ENCODE measurements at regions not wholly inside any gene's neighbourhood (a gene's known extent, or its start where the extent isn't known, plus 50 kb on each side); places are given as distances from the start of the nearest gene placed in this dataset.
"Not testable (repeated sequence)": the region's sequence is repeated elsewhere in the genome, so short reads cannot be mapped to it uniquely, and the experiment has no call there.

DNA sequence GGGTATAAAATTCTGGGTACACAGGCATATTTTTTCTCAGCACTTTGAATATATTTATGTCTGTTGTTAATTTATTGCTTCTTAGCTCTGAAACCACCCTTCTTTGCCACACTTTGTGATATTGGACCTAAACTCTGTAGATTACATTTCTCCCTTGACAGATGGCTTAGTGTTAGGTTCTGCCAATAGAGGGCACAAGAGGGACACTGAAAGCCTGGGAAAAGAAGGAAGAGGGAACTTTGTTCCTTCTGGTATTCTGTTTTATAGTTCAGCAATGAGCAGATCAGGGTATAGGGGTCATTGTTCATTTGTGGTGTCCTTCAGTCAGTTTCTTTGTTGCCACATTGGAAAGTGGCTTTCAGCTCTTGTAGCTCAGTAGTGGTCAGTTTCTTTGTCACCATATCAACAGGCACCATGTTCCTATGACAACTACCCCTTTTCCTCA is 423.5 kb upstream of the PROX1 start:
- intact Hi-C loops (cut with DNase I): loop anchor here (2.0 kb wide), 1 partner anchor 559 kb away; no protein-coding TSS in a partner anchor
- DNase-seq (ENCODE audit: low spot score): no peak

DNA sequence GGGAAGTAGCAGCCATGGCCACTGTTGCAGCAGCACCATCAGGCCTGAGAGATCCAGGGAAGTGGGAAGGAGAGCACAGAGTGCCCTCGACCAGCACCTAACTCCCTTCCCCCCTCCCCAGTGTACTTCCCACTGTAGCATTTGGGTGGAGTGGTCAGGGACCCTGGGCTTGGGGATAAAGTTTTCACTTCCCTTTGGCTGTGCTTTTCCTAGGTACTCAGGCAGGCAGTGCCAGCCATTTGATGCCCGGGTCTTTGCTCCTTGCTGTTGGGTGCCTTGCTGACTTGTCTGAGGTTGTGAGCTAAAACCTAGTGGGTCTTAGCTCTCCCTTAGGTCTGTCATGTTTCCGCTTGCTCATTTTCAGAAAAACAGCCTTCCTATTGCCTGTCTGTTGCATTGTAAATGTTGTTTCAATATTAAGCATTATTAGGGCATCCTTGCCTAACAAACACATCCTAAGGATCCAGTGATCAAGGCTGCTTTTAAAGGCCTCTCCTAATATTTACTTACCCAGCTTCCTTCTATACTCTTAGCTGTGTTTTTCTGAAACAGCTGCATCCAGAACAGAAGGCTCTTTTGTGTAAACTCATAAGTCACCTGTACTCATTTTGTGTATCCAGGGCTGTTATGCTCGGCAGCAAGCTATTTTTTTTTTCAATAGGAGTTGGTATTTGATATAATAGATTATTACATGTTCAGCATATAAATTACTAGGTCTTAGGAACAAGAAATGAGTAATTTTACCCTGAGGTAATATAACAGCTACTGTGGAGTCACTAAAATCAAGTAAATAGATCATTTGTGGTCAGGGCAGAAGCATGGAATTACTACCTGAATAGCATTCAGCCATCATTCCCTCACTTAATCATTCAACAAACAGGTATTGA is 418.6 kb upstream of the PROX1 start:
- DNase-seq (ENCODE audit: low spot score): no peak
- intact Hi-C loops (cut with DNase I): loop anchor here (5.0 kb wide), 1 partner anchor 408 kb away; no protein-coding TSS in a partner anchor

DNA sequence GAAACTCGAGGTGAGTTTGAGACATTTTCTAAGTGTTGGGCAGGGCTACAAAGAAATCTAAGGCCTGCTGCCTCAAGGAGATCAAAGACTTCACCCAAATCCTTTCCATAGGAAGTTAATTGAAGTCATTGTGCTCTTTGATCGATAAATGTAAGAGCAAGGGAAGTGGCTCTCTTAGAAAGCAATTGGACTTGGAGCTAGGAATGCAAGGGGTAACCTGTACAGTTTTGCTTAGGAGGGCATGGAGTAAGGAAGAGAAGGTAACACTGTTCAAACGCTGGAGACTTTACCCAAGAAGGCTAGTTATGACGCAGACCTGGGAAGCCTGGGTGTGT is 418.0 kb upstream of the PROX1 start:
- DNase-seq (ENCODE audit: low spot score): no peak
- intact Hi-C loops (cut with DNase I): loop anchor here (5.0 kb wide), 1 partner anchor 408 kb away; no protein-coding TSS in a partner anchor

DNA sequence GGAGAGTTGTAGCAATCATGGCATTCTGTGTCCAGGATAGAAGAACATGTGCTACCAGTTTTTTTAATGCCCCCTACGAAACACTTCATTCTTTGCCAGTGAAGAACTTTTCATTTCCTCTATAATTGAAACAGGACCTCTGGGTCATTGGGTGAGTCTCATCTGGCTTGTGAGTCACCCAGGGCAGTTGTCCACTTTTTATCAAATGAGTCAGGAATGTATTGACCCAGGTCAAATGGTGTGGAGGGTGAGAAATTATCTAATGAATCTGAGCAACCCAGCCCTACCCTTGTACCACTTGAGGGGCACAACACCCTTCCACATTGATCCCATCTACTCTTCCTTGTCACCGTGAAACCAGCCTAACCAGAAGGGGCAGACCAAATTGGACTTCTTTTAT is 417.3 kb upstream of the PROX1 start:
- intact Hi-C loops (cut with DNase I): no loop called here
- DNase-seq (ENCODE audit: low spot score): no peak

DNA sequence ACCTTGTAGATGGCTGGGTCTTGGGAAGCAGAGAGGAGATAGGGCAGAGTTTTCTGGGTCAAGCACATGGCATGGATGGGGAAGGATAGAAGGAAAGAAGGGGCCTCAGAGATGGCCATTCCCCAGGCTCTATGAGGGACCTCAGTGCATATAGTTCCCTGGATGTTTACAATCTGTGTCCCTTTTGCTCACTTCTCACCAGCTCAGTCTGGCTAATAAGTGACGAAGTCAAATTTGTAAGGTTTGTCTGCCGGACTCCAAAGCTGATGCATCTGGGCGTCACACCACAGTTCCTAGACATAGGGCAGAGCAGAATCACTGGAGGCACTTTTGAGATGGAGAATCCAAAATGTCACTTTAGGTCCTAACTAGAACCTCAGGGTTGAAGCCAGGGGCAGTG is 416.4 kb upstream of the PROX1 start:
- intact Hi-C loops (cut with DNase I): no loop called here
- DNase-seq (ENCODE audit: low spot score): no peak

DNA sequence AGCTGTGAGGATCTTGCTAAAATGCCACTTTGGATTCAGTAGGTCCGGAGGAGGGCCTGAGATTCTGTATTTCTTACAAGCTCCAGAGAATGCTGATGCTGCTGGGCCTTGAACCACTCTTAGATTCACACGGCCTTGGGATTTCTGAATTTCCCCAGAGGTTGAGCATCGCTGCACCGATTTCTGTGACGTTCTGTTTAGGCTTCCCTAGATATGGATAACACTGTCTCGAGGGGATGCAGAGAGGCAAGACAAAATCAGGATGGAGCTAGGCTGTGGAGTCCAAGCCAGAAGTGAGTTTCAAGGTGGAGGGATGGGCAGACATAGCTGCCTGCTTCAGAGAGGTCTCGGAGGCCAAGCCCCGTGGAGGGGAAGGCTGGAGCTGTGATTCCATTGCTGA is 415.9 kb upstream of the PROX1 start:
- DNase-seq (ENCODE audit: low spot score): no peak
- intact Hi-C loops (cut with DNase I): no loop called here

DNA sequence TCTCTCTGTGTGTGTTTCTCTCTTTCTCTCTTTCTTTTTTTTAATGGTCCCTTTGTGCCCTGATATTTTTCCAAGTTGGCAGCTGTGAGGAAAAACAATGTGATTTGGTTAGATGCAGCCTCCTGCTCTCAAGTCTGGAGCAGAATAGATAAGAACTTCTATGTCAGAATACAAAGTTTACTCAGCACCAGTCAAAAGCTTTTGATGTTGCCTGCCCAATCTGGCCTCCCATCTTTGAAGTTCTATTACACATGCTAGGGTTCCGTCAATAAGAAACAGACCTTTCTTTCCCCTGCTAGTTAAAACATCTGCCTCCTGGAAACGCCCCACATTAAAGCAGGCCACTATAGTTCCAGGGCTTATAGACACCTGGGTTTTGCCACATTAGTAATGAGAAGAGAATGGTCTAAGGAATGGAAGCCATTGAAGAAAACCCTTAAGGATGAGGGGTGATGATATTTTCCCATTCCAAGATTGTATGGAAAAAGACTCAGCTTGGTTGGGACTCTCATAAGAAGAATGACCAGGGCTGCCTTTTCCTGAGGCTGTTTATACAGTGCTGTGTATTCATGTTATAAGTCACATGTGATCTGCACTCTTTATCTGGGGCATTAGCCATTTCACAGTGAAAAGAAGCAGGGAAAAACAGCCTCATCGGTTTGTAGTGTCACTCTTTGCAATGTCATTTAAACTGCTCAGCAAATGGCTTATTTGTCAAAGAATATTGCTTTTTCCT is 414.7 kb upstream of the PROX1 start:
- intact Hi-C loops (cut with DNase I): no loop called here
- DNase-seq (ENCODE audit: low spot score): no peak

DNA sequence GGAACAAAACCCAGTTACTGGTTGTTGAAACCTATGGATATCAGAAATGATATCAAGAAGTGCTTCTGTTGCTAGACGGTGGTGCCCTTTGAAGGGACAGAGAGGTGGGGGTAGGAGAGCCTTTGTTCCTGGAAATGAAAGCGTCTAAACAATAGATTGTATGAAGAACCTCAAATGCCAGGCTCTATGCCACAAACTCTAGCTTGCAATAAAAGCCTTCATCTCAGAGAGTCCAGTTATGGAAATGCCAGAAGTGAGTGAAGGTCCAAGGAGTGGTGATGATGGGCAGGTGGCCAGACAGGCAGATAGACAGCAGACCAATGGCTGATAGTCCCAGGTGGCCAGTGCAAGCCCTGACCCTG is 414.1 kb upstream of the PROX1 start:
- DNase-seq (ENCODE audit: low spot score): no peak
- intact Hi-C loops (cut with DNase I): no loop called here

DNA sequence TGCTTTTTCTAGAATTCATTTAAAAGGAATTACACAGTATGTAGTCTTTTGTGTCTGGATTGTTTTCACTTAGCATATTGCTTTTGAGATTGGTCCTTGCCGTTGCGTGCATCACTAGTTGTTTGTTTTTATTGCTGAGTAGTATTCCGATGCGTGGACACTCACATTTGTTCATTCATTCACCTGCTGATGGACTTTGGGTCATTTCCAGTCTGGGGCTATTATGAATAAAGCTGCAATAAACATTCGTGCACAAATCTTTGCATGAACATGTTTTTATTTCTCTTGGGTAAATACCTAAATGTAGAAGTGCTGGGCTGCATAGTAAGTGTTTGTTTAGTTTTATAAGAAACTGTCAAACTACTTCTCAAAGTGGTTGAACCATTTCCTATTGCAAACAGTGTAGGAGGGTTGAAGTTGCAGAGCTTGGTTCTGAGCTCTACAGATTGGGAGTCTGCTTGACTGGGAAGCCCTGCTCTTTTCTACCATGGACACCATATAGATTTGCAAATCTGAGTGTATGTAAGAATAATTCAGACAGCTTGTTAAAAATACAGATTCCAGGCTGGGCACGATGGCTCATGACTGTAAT is 404.7 kb upstream of the PROX1 start:
- no peak for DNase-seq (ENCODE audit: low spot score)
- intact Hi-C loops (cut with DNase I): no loop called here

DNA sequence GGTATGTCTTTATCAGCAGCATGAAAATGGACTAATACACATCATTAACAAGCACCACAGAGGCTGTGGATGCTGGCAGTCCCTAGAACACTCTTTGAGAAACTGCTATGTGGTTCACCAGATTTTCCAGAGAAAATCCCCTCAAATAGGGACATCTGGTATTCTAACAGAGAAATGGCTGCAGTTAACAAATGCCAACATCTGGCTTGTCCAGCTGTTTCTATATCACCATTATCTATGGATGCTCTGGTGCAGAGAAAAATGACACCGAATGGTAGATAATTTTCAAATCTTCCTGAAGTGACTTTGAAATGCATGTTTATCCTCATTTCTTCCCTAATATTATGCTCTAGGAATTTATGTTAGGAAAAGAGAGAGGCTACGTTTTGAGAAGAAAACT is 403.5 kb upstream of the PROX1 start:
- intact Hi-C loops (cut with DNase I): no loop called here
- no peak for DNase-seq (ENCODE audit: low spot score)

DNA sequence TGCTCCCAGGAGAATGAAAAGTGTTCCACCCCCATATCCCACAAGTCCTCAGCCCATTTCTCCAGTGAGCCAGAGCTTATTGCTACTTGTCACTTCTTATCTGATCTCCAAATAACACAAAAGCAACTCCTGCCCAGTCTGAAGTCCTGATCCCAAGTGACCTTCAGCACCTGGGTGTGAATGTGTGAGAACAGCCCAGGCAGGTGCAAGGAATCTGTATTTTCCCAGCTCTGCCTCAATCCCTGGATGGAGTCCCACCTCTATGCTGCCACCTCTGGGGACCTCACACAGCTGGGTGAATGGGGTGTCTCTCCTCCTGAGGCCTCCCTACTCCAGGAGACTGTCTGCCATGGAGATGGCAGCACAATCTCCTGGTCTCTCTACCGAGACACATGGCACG is 402.4 kb upstream of the PROX1 start:
- no peak for DNase-seq (ENCODE audit: low spot score)
- intact Hi-C loops (cut with DNase I): no loop called here

DNA sequence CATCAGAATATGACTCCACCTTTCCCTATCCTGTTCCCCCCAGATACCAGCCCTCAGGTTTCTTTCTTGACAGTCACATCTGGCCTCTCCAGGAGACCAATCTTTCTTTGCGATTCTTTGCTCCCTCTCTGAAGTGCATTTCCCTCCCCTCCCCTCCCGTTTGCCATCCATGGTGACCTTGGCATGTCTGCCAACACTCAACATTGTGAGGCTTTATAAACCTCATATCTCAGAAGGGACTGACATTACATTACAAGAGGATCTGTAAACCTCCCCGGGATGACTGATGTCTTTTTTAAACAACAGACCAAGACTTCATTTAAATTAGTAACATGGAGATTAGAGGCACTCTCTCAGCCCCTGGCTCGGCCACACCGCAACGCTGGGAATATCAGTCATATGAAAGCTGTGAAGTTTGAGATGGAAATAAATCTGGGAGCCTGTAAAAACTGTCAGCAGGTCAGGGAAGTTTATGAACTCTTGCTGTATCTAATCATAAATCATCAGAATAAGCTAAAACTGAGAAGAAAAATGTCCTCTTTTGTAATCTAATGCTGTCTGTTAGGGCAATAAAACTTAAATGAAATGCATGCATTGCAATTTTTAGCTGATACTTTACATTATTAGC is 401.7 kb upstream of the PROX1 start:
- intact Hi-C loops (cut with DNase I): no loop called here
- DNase-seq (ENCODE audit: low spot score): no peak

DNA sequence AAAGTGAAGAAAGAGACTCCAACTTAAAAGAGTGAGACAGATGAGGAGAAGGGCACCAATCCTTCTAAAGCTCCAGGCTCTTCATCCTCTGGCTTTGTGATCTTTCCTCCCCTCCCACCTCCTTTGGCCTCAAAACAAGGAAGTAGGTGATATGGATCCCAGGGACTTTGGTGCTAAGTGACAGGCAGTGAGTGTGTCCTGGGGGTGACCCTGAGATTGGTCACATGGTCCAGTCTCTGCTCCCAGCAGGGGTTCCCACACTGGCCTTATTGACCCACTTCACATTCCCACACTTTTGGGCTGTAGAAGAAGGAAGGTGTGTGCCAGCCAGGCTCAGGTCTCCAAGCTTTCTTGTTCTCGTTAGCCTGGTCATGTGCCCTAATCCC is 401.2 kb upstream of the PROX1 start:
- no peak for DNase-seq (ENCODE audit: low spot score)
- intact Hi-C loops (cut with DNase I): no loop called here

DNA sequence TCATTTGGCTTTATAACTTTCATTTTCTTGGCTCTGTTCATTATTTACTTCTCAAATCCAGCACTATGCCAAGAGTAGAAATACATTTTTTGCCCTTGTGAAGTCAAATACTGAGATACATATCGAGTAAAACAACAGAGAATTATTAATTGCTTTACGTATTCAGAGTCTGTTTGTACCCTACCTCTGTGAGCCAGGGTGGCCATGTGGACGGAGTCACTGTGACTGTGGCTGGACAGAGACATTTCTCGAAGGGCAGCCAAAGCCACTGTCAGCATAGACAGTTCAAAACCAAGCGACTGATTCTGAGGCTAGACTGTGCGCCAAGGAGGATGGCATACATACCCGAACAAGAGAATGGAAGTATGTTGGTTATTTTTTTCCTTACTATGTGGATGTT is 391.0 kb upstream of the PROX1 start:
- intact Hi-C loops (cut with DNase I): no loop called here
- DNase-seq (ENCODE audit: low spot score): no peak

DNA sequence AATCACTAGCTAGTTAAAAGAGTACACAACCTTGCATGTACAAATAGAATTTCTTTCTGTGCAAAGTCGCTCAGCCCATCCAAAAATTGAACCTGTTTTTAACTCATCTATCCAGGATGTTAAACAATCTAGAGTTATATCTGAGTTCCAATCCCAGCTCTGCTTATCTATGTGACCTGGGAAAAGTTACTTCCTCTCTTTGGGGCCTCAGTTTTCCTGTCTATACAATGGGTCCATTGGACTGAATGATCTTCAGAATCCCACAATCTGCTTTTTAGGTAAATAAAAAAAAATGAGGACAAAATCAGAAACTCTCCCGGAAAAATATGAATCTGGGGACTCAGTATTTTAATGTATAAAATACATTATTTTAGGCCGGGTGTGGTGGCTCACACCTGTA is 389.5 kb upstream of the PROX1 start:
- no peak for DNase-seq (ENCODE audit: low spot score)
- intact Hi-C loops (cut with DNase I): no loop called here

DNA sequence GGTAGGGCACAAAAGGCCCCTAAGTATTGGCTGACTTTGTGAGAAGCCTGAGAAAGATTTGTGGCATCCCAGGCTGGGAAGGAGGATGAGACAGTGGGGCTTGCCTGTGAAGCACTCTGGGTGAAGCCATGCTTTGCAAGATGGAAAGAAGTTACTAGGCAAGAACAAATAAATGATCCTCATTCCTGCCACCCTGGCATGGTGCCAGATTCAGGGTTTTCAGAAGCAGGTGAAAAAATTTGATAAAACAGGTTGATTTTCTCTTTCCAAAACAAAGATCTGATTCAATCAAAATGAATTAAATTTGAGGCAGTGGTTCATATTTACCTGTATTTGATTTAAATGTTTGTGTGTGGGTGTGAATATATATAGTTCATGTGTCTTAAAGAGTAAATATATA is 386.9 kb upstream of the PROX1 start:
- intact Hi-C loops (cut with DNase I): no loop called here
- DNase-seq (ENCODE audit: low spot score): no peak

DNA sequence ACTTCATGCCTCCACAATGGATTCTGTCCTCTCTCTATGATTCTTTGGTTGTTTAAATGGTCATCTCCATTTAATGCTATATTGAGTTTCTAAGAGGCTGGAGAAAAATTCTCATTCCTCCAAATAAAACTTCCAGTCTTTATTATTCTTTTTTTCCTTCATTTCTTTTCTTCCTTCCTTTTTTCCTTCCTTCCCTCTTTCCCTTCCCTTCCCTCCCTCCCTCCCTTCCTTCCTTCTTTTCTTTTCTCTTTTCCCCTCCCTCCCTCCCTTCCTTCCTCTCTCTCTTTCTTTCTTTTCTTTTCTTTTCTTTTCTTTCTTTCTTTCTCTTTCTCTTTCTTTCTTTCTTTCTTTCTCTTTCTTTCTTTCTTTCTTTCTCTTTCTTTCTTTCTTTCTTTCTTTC is 386.1 kb upstream of the PROX1 start:
- DNase-seq (ENCODE audit: low spot score); intact Hi-C loops (cut with DNase I): not testable (repeated sequence)

DNA sequence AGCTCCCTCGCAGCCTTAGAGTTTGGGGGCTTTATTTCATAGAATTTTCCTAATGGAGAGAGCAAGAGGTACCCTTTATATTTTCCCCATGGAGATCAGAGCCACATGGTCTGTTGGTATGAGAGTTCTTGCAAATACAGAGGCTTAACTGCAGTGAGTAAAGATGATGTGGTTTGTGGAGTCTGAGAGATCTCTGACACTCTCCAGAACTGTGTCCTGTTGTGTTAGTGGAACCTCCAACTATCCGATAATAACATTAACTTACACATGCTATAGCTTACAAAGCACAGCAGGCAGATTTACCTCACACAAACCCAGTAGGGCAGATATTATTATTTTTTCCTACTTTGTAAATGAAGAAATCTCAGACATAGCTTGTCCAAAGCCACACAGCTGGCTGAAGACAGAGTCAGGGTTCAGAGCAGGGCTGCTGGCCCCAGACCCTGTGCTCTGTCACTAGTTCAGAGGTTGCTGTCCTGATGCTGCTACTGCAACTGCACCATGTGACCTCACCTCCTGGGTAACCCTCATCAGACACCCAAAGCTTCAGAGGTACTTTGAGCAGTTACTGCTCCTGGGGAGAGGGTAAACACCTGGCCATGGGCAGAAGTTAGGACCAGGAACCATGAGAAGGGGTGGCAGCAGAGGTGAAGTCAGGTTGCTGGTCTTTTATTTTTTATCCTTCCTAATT is 384.8 kb upstream of the PROX1 start:
- DNase-seq (ENCODE audit: low spot score): no peak
- intact Hi-C loops (cut with DNase I): no loop called here

DNA sequence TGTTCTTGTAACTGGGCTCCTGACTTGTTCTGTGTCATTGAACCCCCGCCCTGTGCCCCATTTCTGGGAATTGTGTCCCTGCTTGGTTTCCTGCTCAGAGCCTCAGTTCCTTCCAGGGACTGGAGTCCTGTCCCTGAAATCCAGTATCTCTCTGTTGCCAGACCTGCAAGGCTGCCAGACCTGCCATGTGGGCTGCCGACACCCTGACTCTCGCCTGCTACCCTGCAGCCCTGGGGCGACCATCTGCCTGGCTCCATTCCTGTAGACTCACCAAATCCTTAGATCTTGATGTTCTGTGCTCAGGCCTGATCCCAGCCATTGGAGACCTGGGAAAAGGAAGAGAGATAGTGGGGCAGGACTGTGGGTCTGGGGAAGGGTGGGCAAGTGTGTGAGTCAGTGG is 383.3 kb upstream of the PROX1 start:
- intact Hi-C loops (cut with DNase I): no loop called here
- no peak for DNase-seq (ENCODE audit: low spot score)

DNA sequence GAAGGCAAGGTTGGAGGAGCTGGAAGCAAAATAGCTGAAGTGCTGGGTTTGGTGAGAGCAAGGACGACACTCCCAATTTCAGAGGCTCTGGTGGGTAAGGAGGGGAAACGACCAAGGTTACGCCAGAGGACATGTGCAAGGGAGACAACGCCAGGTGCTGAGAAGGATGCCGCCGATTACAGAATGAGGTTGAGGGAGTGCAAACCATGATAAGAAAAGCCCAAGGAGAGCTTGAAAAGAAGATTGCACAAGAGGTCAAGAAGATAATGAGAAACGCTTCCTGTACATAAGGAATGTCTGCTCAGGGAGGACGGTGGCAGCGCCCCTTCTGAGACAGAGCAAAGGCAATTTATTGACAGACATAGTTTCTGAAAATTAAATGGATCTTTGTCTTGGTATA is 382.0 kb upstream of the PROX1 start:
- DNase-seq (ENCODE audit: low spot score): no peak
- intact Hi-C loops (cut with DNase I): no loop called here

Measured in cardiac septum (tissue), 1 donor.